Ramos (cell line): ENCODE measurements at regions not wholly inside any gene's neighbourhood (a gene's known extent, or its start where the extent isn't known, plus 50 kb on each side); places are given as distances from the start of the nearest gene placed in this dataset.

Source experiments
- in situ Hi-C: fragments of 300-500 bp; cut with MboI; formaldehyde crosslinking; loops from one replicate; pipeline ENCODE4 v1.14.3; 2022; ENCODE audit warnings: low sequenced_read_pairs; ENCODE audit not compliant: unreplicated experiment

GRCh38 chr17:77879226-77879895 is 79.1 kb upstream of the TNRC6C start:
- in situ Hi-C loops: no loop called here

- in situ Hi-C loops: no loop called here
Observed at GRCh38 chr17:77879896-77880280, 78.6 kb upstream of the TNRC6C start.

GRCh38 chr17:77880711-77881450 is 77.6 kb upstream of the TNRC6C start:
- in situ Hi-C loops: no loop called here

GRCh38 chr17:77881545-77881944 is 77.0 kb upstream of the TNRC6C start:
- in situ Hi-C loops: no loop called here

GRCh38 chr17:77882040-77882439 is 76.5 kb upstream of the TNRC6C start:
- in situ Hi-C loops: no loop called here

- in situ Hi-C loops: no loop called here
Observed at GRCh38 chr17:77882481-77883212, 75.9 kb upstream of the TNRC6C start.

- in situ Hi-C loops: no loop called here
Observed at GRCh38 chr17:77883213-77883650, 75.3 kb upstream of the TNRC6C start.

GRCh38 chr17:77884019-77884418 is 74.5 kb upstream of the TNRC6C start:
- in situ Hi-C loops: no loop called here

- in situ Hi-C loops: no loop called here
Observed at GRCh38 chr17:77884967-77885641, 73.4 kb upstream of the TNRC6C start.

- in situ Hi-C loops: no loop called here
Observed at GRCh38 chr17:77885678-77886386, 72.7 kb upstream of the TNRC6C start.

GRCh38 chr17:77886387-77886728 is 72.1 kb upstream of the TNRC6C start:
- in situ Hi-C loops: no loop called here

- in situ Hi-C loops: no loop called here
Observed at GRCh38 chr17:77887110-77887463, 71.4 kb upstream of the TNRC6C start.

GRCh38 chr17:77887464-77888241 is 70.8 kb upstream of the TNRC6C start:
- in situ Hi-C loops: no loop called here

- in situ Hi-C loops: no loop called here
Observed at GRCh38 chr17:77888242-77889134, 70.0 kb upstream of the TNRC6C start.

GRCh38 chr17:77889135-77889505 is 69.4 kb upstream of the TNRC6C start:
- in situ Hi-C loops: no loop called here

GRCh38 chr17:77889866-77890760 is 68.4 kb upstream of the TNRC6C start:
- in situ Hi-C loops: no loop called here

GRCh38 chr17:77890771-77891170 is 67.7 kb upstream of the TNRC6C start:
- in situ Hi-C loops: no loop called here

GRCh38 chr17:77891602-77892001 is 66.9 kb upstream of the TNRC6C start:
- in situ Hi-C loops: no loop called here
